ENCODE measurements at regions not wholly inside any gene's neighbourhood (a gene's known extent, or its start where the extent isn't known, plus 50 kb on each side); places are given as distances from the start of the nearest gene placed in this dataset.

GRCh38 chr18:40932862-40933261, 1022.2 kb upstream of the PIK3C3 start:
- no peak for TF ChIP-seq POLR2A (IDR thresholded peaks at IDR 0.05; ENCODE audit: low read depth, low read length)
- no peak for TF ChIP-seq POLR2AphosphoS5 (IDR thresholded peaks at IDR 0.05; ENCODE audit: insufficient read depth, low read depth, low read length)
- TF ChIP-seq CTCF (IDR thresholded peaks at IDR 0.05; ENCODE audit: extremely low read depth in 1 of 2, insufficient read depth in 1 of 2, low read depth in 1 of 2, low read length in 2 of 2) = no peak
- TF ChIP-seq FOS (IDR thresholded peaks at IDR 0.05; ENCODE audit: borderline replicate concordance, insufficient read depth, low read length) = no peak
- TF ChIP-seq, protein P1, sequence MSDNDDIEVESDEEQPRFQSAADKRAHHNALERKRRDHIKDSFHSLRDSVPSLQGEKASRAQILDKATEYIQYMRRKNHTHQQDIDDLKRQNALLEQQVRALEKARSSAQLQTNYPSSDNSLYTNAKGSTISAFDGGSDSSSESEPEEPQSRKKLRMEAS (IDR thresholded peaks at IDR 0.05; ENCODE audit: insufficient read depth, insufficient read length) = no peak
- TF ChIP-seq JUN (IDR thresholded peaks at IDR 0.05; ENCODE audit: borderline replicate concordance, insufficient read depth, insufficient read length, low read depth) = no peak
- no peak for TF ChIP-seq EZH2 (IDR thresholded peaks at IDR 0.05; ENCODE audit: borderline replicate concordance, low read depth, low read length, severe bottlenecking)

Measured in endothelial cell of umbilical vein (primary cell).